Lung (tissue), 11 donors: ENCODE measurements at regions not wholly inside any gene's neighbourhood (a gene's known extent, or its start where the extent isn't known, plus 50 kb on each side); places are given as distances from the start of the nearest gene placed in this dataset.

Source experiments
- ATAC-seq: fragments of 200-7000 bp; cut with Tn5 transposase; one replicate; pipeline ENCODE4 v1.9.1; 2020; ENCODE audit warnings: moderate number of reproducible peaks; ENCODE audit not compliant: insufficient read depth, low FRiP score
- DNase-seq, 3 donors: peaks; one replicate each; pipeline ENCODE4 v3.0.0-alpha.2; 2013 to 2017
- H3K27ac ChIP-seq, 2 donors: one replicate each; pipeline ENCODE4 v1.5.1; 2013; ENCODE audit warnings: mild to moderate bottlenecking in 2 of 2, moderate library complexity in 2 of 2, control low read depth in 1 of 2, inconsistent platforms in 1 of 2, low read depth in 1 of 2, low read length in 1 of 2
- H3K27me3 ChIP-seq, 3 donors: one replicate each; pipeline ENCODE4 v1.5.1; 2013; ENCODE audit warnings: low read length in 2 of 3; ENCODE audit not compliant: control insufficient read depth in 3 of 3, insufficient read depth in 3 of 3
- H3K36me3 ChIP-seq, 4 donors: one replicate each; pipeline ENCODE4 v1.5.1; 2013; ENCODE audit warnings: low read length in 4 of 4, mild to moderate bottlenecking in 1 of 4, moderate library complexity in 1 of 4; ENCODE audit not compliant: control insufficient read depth in 4 of 4, insufficient read depth in 4 of 4
- H3K4me1 ChIP-seq, 5 donors: one replicate each; pipeline ENCODE4 v1.5.1; 2013; ENCODE audit warnings: low read length in 5 of 5, mild to moderate bottlenecking in 2 of 5, moderate library complexity in 1 of 5; ENCODE audit not compliant: control insufficient read depth in 5 of 5, insufficient read depth in 5 of 5
- H3K4me3 ChIP-seq: one replicate; pipeline ENCODE4 v1.5.1; 2013; ENCODE audit warnings: mild to moderate bottlenecking, control low read depth, moderate library complexity
- H3K9ac ChIP-seq, 2 donors: one replicate each; pipeline ENCODE4 v1.5.1; 2013; ENCODE audit warnings: low read length in 2 of 2, control low read depth in 1 of 2; ENCODE audit not compliant: insufficient read depth in 1 of 2
- H3K9me3 ChIP-seq, 4 donors: one replicate each; pipeline ENCODE4 v1.5.1; 2013; ENCODE audit warnings: low read length in 3 of 4, mild to moderate bottlenecking in 1 of 4, moderate library complexity in 1 of 4; ENCODE audit not compliant: control insufficient read depth in 4 of 4, insufficient read depth in 3 of 4
- WGBS, 2 donors: extraction: QIAGEN DNeasy Blood & Tissue Kit; methylation state at CpG; one replicate each; pipeline ENCODE4 v1.1.7; 2013; 5-methylcytosine and 5-hydroxymethylcytosine counted together
- TF ChIP-seq, protein P1 (sequence below): IDR thresholded peaks from 2 replicates; pipeline ENCODE4 v1.5.1; 2012; ENCODE audit warnings: mild to moderate bottlenecking; ENCODE audit errors: control extremely low read depth, extremely low read depth
- donor health status: control.
- donor health status: control.
- donor health status: Bipolar disorder and iron deficiency.
- donor health status: healthy.
- donor health status: DM: yes; HTN: yes; CAD: no.

DNA sequence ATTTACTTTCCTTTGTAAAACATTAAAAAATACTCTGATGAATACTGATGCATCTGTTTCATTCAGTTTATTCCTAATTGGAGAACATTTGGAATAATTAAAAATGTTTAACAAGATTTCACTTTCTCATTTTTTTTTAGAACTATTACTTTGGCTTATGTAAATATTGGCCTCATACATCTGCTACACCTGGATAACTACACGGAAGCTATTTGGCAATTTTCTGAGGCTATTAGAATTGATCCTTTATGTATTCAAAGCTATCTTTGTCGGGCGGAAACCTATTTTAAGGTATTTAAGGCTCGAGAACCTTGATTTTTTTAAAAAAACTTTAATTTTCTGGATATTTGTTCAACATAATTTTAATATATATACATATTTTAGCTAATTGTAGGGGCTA, 196.7 kb downstream of the TTC6 start:
- Histone ChIP-seq H3K4me3 (no peak overlapping the region), H3K27ac (no peak overlapping the region), H3K4me1 (no peaks in the 10 kb centered on the region), H3K9me3 (no peaks in the 10 kb centered on the region), H3K36me3 (no peaks in the 10 kb centered on the region), H3K27me3 (no peaks in the 10 kb centered on the region), H3K9ac (no peak overlapping the region)
- 90 to 91% methylated on average over 4 of the region's 4 CpGs for WGBS, 2 donors
- ATAC-seq (no peak), DNase-seq (no peak)
- TF ChIP-seq, protein P1, sequence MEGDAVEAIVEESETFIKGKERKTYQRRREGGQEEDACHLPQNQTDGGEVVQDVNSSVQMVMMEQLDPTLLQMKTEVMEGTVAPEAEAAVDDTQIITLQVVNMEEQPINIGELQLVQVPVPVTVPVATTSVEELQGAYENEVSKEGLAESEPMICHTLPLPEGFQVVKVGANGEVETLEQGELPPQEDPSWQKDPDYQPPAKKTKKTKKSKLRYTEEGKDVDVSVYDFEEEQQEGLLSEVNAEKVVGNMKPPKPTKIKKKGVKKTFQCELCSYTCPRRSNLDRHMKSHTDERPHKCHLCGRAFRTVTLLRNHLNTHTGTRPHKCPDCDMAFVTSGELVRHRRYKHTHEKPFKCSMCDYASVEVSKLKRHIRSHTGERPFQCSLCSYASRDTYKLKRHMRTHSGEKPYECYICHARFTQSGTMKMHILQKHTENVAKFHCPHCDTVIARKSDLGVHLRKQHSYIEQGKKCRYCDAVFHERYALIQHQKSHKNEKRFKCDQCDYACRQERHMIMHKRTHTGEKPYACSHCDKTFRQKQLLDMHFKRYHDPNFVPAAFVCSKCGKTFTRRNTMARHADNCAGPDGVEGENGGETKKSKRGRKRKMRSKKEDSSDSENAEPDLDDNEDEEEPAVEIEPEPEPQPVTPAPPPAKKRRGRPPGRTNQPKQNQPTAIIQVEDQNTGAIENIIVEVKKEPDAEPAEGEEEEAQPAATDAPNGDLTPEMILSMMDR = no peak

DNA sequence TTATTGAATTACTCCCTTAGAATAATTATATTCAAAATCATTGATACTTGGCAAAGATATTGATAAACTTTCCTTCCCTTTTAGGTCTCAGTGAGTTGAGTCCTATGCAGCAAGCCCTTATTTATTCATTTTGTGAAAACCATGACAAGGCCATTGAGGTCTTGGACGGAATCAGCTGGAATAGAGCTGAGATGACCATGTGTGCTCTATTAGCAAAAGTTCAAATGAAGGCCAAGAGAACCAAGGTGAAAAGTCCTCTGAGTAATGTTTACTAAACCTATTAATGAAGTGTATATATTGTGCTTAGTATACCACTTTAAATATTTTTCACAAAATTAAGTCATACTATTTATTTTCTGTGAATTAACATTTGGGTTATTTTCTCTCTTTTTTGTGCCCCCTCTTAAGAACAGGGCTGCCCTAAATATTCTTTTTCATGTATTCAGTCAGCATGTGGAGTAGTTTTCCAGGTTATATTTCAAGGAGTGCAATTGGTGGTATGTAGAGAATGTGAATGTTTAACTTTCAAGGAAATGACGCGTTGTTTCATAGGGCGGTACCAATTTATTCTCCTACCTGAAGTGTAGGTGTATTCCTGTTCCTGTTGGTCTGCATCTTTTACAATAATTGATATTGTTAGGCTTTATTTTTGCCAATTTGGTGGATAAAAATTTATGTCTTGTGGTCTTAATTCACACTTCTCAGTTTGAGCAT, 201.4 kb downstream of the TTC6 start:
- WGBS, 2 donors = 58 to 89% methylated on average over 4 of the region's 4 CpGs
- no peak for ATAC-seq
- DNase-seq = no peak
- Histone ChIP-seq H3K4me3 (no peak overlapping the region), H3K27ac (no peak overlapping the region), H3K27me3 (no peaks in the 10 kb centered on the region), H3K9ac (no peak overlapping the region), H3K9me3 (no peaks in the 10 kb centered on the region), H3K36me3 (no peaks in the 10 kb centered on the region), H3K4me1 (no peaks in the 10 kb centered on the region)
- TF ChIP-seq, protein P1 = no peak

DNA sequence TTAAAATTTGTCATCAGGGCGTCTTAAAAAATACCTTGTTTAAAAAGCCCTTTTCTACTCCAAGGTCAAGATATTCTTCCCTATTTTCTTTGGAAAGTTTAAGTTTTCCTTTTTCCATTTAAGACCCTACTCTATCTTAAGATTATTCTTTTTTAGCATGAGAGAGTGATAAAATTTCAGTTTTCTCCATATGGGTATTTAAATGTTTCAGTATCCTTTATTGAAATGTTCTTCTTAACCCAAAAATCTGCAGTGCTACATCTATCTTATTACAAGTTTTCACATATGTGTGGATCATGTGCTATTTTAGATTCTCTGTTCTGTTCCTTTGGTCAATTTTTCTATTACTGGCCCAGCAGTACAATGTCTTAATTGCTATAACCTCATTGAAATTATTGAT, 202.2 kb downstream of the TTC6 start:
- Histone ChIP-seq H3K27ac (no peak overlapping the region), H3K9me3 (no peaks in the 10 kb centered on the region), H3K4me3 (no peak overlapping the region), H3K4me1 (no peaks in the 10 kb centered on the region), H3K27me3 (no peaks in the 10 kb centered on the region), H3K36me3 (no peaks in the 10 kb centered on the region), H3K9ac (no peak overlapping the region)
- WGBS, 2 donors = 0% methylated on average over 1 of the region's 1 CpG
- DNase-seq (no peak), ATAC-seq (no peak)
- TF ChIP-seq, protein P1 = no peak

DNA sequence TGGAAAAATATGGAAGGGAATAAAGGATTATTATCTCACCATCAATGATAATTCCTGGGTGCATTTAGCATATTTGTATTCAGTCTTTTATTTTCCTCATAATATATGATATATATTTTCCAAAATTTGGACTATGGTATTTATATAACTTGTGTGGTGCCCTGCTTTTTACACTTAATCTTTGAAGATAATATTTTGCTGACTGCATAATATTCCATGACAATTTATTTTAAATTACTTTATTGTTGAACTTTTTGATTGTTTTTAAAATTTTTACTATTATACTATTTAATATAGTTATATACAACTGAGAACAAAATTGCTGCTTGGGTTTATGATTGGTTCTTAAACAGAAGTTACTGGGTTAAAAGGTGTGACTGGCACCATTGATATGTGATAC, 212.3 kb downstream of the TTC6 start:
- Histone ChIP-seq H3K4me3 (no peak overlapping the region), H3K9me3 (no peaks in the 10 kb centered on the region), H3K27ac (no peak overlapping the region), H3K36me3 (no peaks in the 10 kb centered on the region), H3K9ac (no peak overlapping the region), H3K27me3 (no peaks in the 10 kb centered on the region), H3K4me1 (peaks cover 0 to 5% (median 0%) of the 10 kb centered on the region in 5 donors)
- no peak for ATAC-seq
- TF ChIP-seq, protein P1 = no peak
- DNase-seq = no peak
